ENCODE measurements at regions not wholly inside any gene's neighbourhood (a gene's known extent, or its start where the extent isn't known, plus 50 kb on each side); places are given as distances from the start of the nearest gene placed in this dataset.

- no peaks in the 10 kb centered on the region for H3K4me1 ChIP-seq (ENCODE audit: insufficient read depth, low read length)
- intact Hi-C loops (cut with micrococcal nuclease; ENCODE audit: unreplicated experiment): no loop called here
- TF ChIP-seq CREB1 (IDR thresholded peaks at IDR 0.05): peak; percentile 64
- no peak for TF ChIP-seq CREB1 (CRISPR knock-in tag; IDR thresholded peaks at IDR 0.05)
- no peak for TF ChIP-seq ZNF577 (CRISPR knock-in tag; IDR thresholded peaks at IDR 0.05; ENCODE audit: borderline replicate concordance, low read depth)
- H3K27ac ChIP-seq (ENCODE audit: extremely low read length, insufficient read depth, low read length): no peak overlapping the region
- H3K9me3 ChIP-seq (ENCODE audit: low read length): peaks cover 14% of the 10 kb centered on the region; the same call in 1 of the 2 replicates
- ATAC-seq: peak; percentile 29; the same call in 1 of the 3 replicates
- no peaks in the 10 kb centered on the region for H4K20me1 ChIP-seq (ENCODE audit: insufficient read depth, low read length)
- no peak for DNase-seq (ENCODE audit: low spot score)
- no peak overlapping the region for H3K4me3 ChIP-seq (replicated peaks in 1 of 3; ENCODE audit: insufficient read depth in 1 of 3, low read depth in 2 of 3, low read length in 3 of 3)
- H3K9ac ChIP-seq (ENCODE audit: insufficient read depth, low read depth, low read length): no peak overlapping the region
- H3K79me2 ChIP-seq (ENCODE audit: insufficient read depth, low read length): no peaks in the 10 kb centered on the region
- H3K4me2 ChIP-seq (ENCODE audit: low read depth, low read length): no peak overlapping the region
- H2AFZ ChIP-seq (ENCODE audit: low read length): no peak overlapping the region
- no peaks in the 10 kb centered on the region for H3K27me3 ChIP-seq (ENCODE audit: control insufficient read depth in 1 of 2, insufficient read depth in 2 of 2, low read length in 2 of 2)
- CTCF ChIA-PET (ENCODE audit: low intra/inter-chr PET ratio, low total read pairs): no interaction called here
- WGBS (ENCODE audit: low lambda C conversion rate): 8% methylated on average over 9 of the region's 9 CpGs
- no peaks in the 10 kb centered on the region for H3K36me3 ChIP-seq (replicated peaks in 1 of 2; ENCODE audit: control insufficient read depth in 1 of 2, insufficient read depth in 2 of 2, low read length in 2 of 2)
- no peak for FAIRE-seq
- POLR2A ChIA-PET: no interaction called here
- in situ Hi-C loops (cut with HindIII; ENCODE audit: extremely low pct_ligation_motif_present, low pct_unique_long_range_greater_than_20kb): no loop called here
- no TSS peak for BruUV-seq (replicated peaks)
Measured at GRCh38 chr2:4140281-4140970, 437.1 kb downstream of the DCDC2C start.

DNA sequence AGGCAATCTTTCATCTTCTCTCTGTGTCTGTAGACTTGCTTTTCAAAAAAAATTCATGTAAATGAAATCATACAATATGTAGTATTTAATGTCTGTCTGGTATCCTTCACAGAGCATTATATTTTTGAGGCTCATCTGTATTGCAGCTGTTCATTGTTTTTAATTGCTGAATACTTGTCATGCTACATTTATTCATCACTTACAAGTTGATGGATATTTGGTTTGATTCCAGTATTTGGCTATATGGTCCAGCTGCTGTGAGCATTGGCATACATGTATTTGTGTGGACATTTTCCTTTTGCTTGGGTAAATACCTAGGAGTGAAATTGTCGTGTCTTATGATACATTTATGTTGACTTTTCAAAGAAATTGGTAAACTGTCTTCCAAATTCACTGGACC is 441.4 kb downstream of the DCDC2C start:
- Histone ChIP-seq H3K4me3 (replicated peaks in 1 of 3; ENCODE audit: insufficient read depth in 1 of 3, low read depth in 2 of 3, low read length in 3 of 3) (no peak overlapping the region), H2AFZ (ENCODE audit: low read length) (no peak overlapping the region), H3K79me2 (ENCODE audit: insufficient read depth, low read length) (no peaks in the 10 kb centered on the region), H3K4me2 (ENCODE audit: low read depth, low read length) (no peak overlapping the region), H3K9me3 (ENCODE audit: low read length) (peaks cover 22% of the 10 kb centered on the region; the same call in 1 of the 2 replicates), H4K20me1 (ENCODE audit: insufficient read depth, low read length) (no peaks in the 10 kb centered on the region), H3K36me3 (replicated peaks in 1 of 2; ENCODE audit: control insufficient read depth in 1 of 2, insufficient read depth in 2 of 2, low read length in 2 of 2) (no peaks in the 10 kb centered on the region), H3K27me3 (ENCODE audit: control insufficient read depth in 1 of 2, insufficient read depth in 2 of 2, low read length in 2 of 2) (no peaks in the 10 kb centered on the region), H3K4me1 (ENCODE audit: insufficient read depth, low read length) (no peaks in the 10 kb centered on the region), H3K9ac (ENCODE audit: insufficient read depth, low read depth, low read length) (no peak overlapping the region), H3K27ac (ENCODE audit: extremely low read length, insufficient read depth, low read length) (no peak overlapping the region)
- ChIA-PET POLR2A (no interaction called here), CTCF (ENCODE audit: low intra/inter-chr PET ratio, low total read pairs) (no interaction called here)
- BruUV-seq (replicated peaks): no TSS peak
- no peak for ATAC-seq
- no peak for DNase-seq (ENCODE audit: low spot score)
- no peak for FAIRE-seq
- in situ Hi-C loops (cut with HindIII; ENCODE audit: extremely low pct_ligation_motif_present, low pct_unique_long_range_greater_than_20kb): no loop called here
- intact Hi-C loops (cut with micrococcal nuclease; ENCODE audit: unreplicated experiment): no loop called here
- WGBS (ENCODE audit: low lambda C conversion rate): 2% methylated on average over 1 of the region's 1 CpG
- TF ChIP-seq TEAD3 (CRISPR knock-in tag; optimal IDR thresholded peaks at IDR 0.05; ENCODE audit: borderline replicate concordance) (no peak), HMGXB4 (CRISPR knock-in tag; IDR thresholded peaks at IDR 0.05; ENCODE audit: borderline replicate concordance in 1 of 2, low read depth in 1 of 2) (no peak), ZNF607 (CRISPR knock-in tag; IDR thresholded peaks at IDR 0.05; ENCODE audit: borderline replicate concordance) (no peak), PPARG (CRISPR knock-in tag; conservative IDR thresholded peaks at IDR 0.05) (no peak)
- TF ChIP-seq, protein P1, sequence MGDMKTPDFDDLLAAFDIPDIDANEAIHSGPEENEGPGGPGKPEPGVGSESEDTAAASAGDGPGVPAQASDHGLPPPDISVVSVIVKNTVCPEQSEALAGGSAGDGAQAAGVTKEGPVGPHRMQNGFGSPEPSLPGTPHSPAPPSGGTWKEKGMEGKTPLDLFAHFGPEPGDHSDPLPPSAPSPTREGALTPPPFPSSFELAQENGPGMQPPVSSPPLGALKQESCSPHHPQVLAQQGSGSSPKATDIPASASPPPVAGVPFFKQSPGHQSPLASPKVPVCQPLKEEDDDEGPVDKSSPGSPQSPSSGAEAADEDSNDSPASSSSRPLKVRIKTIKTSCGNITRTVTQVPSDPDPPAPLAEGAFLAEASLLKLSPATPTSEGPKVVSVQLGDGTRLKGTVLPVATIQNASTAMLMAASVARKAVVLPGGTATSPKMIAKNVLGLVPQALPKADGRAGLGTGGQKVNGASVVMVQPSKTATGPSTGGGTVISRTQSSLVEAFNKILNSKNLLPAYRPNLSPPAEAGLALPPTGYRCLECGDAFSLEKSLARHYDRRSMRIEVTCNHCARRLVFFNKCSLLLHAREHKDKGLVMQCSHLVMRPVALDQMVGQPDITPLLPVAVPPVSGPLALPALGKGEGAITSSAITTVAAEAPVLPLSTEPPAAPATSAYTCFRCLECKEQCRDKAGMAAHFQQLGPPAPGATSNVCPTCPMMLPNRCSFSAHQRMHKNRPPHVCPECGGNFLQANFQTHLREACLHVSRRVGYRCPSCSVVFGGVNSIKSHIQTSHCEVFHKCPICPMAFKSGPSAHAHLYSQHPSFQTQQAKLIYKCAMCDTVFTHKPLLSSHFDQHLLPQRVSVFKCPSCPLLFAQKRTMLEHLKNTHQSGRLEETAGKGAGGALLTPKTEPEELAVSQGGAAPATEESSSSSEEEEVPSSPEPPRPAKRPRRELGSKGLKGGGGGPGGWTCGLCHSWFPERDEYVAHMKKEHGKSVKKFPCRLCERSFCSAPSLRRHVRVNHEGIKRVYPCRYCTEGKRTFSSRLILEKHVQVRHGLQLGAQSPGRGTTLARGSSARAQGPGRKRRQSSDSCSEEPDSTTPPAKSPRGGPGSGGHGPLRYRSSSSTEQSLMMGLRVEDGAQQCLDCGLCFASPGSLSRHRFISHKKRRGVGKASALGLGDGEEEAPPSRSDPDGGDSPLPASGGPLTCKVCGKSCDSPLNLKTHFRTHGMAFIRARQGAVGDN (CRISPR knock-in tag; IDR thresholded peaks at IDR 0.05): no peak
